ENCODE measurements at regions not wholly inside any gene's neighbourhood (a gene's known extent, or its start where the extent isn't known, plus 50 kb on each side); places are given as distances from the start of the nearest gene placed in this dataset.

DNA sequence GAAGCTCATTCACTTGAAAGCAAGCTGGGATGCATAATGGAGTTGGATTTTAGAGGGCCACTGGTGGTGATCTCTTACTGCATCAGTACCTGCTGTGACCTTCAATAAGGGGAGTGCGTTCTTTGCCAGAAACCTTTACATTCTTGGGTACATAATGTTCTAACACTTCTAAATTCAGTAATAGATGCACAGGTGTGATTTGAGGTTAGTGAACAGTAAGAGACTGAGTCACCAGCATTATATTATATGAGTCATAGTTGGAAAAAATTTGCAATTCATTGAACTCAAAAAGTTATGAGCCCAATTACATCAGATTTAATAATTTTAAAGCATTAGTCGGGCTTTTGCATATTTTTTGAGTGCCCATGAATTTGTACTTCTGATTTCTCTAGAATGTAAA is 803.3 kb downstream of the ADCYAP1 start:
- no peak for TF ChIP-seq SP1 (IDR thresholded peaks at IDR 0.05)
- TF ChIP-seq EGR1 (IDR thresholded peaks at IDR 0.05; ENCODE audit: low read depth in 2 of 2): no peak
